Activated naive CD8-positive, alpha-beta T cell treated with anti-CD3 and anti-CD28 coated beads, Interleukin-2, amount 10 ng/mL, durations not matched to agents 7 days and 5 days (primary cell): ENCODE measurements at regions not wholly inside any gene's neighbourhood (a gene's known extent, or its start where the extent isn't known, plus 50 kb on each side); places are given as distances from the start of the nearest gene placed in this dataset.

Source experiments
- ATAC-seq: fragments of 150-1000 bp; cut with Tn5 transposase; one replicate; pipeline ENCODE4 v1.10.0; 2021; ENCODE audit warnings: low read depth, moderate library complexity
- POLR2A ChIA-PET: fragments of 350-600 bp; sonication (Branson Sonifier 250); formaldehyde crosslinking; loops from one replicate; lab custom pipeline; 2021; ENCODE audit warnings: antibody characterized with exemption; lab: Charles Lee
- DNase-seq: peaks from one replicate; pipeline ENCODE4 v3.0.0; 2021
- H3K27ac Mint-ChIP-seq: one replicate; pipeline ENCODE4 v1.8.0; 2022; ENCODE audit warnings: mild to moderate bottlenecking, mixed read lengths
- H3K27me3 Mint-ChIP-seq: one replicate; pipeline ENCODE4 v1.8.0; 2022; ENCODE audit warnings: mild to moderate bottlenecking, moderate library complexity, mixed read lengths
- H3K36me3 Mint-ChIP-seq: one replicate; pipeline ENCODE4 v1.8.0; 2021; ENCODE audit warnings: mild to moderate bottlenecking, mixed read lengths
- H3K4me1 Mint-ChIP-seq: one replicate; pipeline ENCODE4 v1.8.0; 2021; ENCODE audit warnings: mixed read lengths
- H3K4me3 Mint-ChIP-seq: one replicate; pipeline ENCODE4 v1.8.0; 2022; ENCODE audit warnings: mild to moderate bottlenecking, moderate library complexity, mixed read lengths
- H3K9me3 Mint-ChIP-seq: one replicate; pipeline ENCODE4 v1.8.0; 2021; ENCODE audit warnings: mixed read lengths

DNA sequence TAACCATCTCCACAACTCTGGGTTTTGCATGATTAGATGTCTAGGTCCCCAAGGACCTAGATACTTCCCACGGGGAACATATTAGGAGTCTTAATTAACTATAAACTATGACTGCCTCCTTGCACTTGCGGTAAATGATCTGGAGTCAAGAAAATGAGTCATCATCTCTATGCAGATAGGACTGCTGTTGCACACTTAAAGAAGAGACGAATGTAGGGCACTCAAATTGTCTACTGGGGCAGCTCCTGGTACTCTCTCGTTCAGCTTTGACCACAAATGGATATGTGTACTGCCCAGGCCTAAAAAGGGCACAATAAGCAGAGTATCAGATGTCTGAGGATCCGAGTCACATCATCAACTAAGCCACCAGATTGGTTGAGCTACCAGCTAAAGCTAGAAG lies 1783.4 kb upstream of the AGA start:
- H3K9me3 Mint-ChIP-seq = peaks cover 4% of the 10 kb centered on the region
- H3K36me3 Mint-ChIP-seq = no peaks in the 10 kb centered on the region
- POLR2A ChIA-PET = no interaction called here
- no peaks in the 10 kb centered on the region for H3K4me1 Mint-ChIP-seq
- no peak overlapping the region for H3K27ac Mint-ChIP-seq
- DNase-seq (no peak), ATAC-seq (no peak)
- H3K4me3 Mint-ChIP-seq = no peak overlapping the region
- H3K27me3 Mint-ChIP-seq = no peaks in the 10 kb centered on the region

DNA sequence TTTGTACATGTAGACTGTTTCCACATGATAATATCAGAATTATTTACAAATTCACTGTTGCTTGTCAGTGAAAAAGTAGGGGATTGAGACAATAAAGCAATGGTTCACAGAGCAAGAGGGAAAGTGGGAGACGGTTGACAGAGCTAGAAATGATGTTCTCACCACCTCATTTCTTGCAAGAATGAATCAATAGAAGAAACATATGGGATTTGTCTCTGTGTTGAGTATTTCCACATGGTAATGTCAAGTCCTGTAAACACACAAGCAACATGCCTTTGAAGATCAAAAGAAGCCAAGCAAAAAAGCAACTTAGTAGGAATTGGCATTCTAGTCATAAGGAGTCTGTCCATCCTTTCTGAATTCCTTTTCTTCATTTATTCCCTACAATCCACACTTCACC lies 1806.6 kb upstream of the AGA start:
- POLR2A ChIA-PET = no interaction called here
- H3K36me3 Mint-ChIP-seq = no peaks in the 10 kb centered on the region
- no peak for DNase-seq
- no peak for ATAC-seq
- no peak overlapping the region for H3K4me3 Mint-ChIP-seq
- no peaks in the 10 kb centered on the region for H3K9me3 Mint-ChIP-seq
- H3K4me1 Mint-ChIP-seq = no peaks in the 10 kb centered on the region
- H3K27ac Mint-ChIP-seq = no peak overlapping the region
- H3K27me3 Mint-ChIP-seq = no peaks in the 10 kb centered on the region

DNA sequence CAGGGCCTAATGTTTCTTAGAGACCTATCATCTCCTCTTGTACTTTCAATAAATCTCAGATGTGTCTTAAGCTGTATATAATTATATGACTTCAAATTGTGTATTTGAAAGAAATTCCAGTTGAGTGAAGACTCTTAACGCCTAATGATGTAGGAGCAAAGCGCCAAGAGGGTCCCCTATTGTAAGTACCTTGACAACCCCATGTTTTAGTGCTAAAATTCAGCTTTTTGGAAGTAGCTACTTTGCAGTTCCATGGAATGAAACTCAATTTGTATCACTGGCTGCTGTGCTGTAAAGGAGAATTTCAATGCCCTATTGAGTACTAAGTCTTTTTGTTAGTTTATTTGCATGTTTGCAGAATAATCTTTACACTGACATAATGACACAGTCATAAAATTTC lies 1826.6 kb upstream of the AGA start:
- H3K9me3 Mint-ChIP-seq = peaks cover 7% of the 10 kb centered on the region
- no peaks in the 10 kb centered on the region for H3K4me1 Mint-ChIP-seq
- H3K36me3 Mint-ChIP-seq = no peaks in the 10 kb centered on the region
- H3K27ac Mint-ChIP-seq = no peak overlapping the region
- DNase-seq (no peak), ATAC-seq (no peak)
- POLR2A ChIA-PET = no interaction called here
- H3K27me3 Mint-ChIP-seq = no peaks in the 10 kb centered on the region
- no peak overlapping the region for H3K4me3 Mint-ChIP-seq

DNA sequence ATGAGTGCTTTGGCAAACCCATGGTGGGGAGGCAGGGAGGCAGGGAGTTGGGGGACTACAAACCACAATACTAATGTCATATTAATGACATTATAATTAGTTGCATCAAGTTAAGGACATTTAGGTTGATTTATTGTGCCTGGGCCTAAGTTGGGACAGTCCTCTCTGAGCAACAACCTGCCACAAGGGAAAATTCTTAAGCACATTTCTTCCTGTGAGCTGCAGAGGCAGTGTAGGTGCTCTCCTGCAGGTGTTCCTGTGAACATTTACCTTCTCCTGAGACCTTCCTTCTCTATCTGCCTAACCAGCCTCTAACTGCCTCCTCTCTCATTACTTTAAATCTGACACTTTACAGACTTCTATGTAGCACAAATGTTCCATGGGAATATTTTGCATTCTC lies 1830.0 kb upstream of the AGA start:
- no peak overlapping the region for H3K27ac Mint-ChIP-seq
- DNase-seq = no peak
- no peaks in the 10 kb centered on the region for H3K4me1 Mint-ChIP-seq
- no peaks in the 10 kb centered on the region for H3K27me3 Mint-ChIP-seq
- H3K36me3 Mint-ChIP-seq = no peaks in the 10 kb centered on the region
- no peak overlapping the region for H3K4me3 Mint-ChIP-seq
- ATAC-seq = no peak
- POLR2A ChIA-PET = no interaction called here
- H3K9me3 Mint-ChIP-seq = no peaks in the 10 kb centered on the region

- DNase-seq (no peak), ATAC-seq (no peak)
- no peaks in the 10 kb centered on the region for H3K4me1 Mint-ChIP-seq
- no peak overlapping the region for H3K27ac Mint-ChIP-seq
- no peak overlapping the region for H3K4me3 Mint-ChIP-seq
- H3K36me3 Mint-ChIP-seq = no peaks in the 10 kb centered on the region
- H3K9me3 Mint-ChIP-seq = peaks cover 3% of the 10 kb centered on the region
- POLR2A ChIA-PET = no interaction called here
- H3K27me3 Mint-ChIP-seq = no peaks in the 10 kb centered on the region
Observed at GRCh38 chr4:179278647-179279046, 1836.4 kb upstream of the AGA start.

DNA sequence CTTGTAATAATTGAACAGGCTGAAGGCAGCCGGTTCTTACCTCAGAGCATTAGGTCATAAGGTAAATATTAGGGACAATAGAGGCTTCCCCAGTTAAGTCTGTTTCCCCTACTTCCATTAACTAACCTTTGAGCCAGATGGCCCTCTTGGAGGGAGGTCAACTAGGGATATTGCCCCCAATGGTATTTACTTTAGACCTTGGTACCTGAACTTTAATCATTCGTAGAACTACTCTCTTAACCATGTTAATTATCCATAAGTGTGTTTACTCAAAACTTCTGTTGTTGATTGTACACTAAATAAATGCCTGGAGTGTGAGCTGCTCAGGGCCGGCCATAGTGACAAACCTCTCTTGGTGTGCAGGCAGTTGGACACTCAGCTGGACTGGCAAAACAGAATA lies 1843.5 kb upstream of the AGA start:
- POLR2A ChIA-PET = no interaction called here
- no peaks in the 10 kb centered on the region for H3K4me1 Mint-ChIP-seq
- ATAC-seq (no peak), DNase-seq (no peak)
- no peak overlapping the region for H3K4me3 Mint-ChIP-seq
- H3K9me3 Mint-ChIP-seq = peaks cover 3% of the 10 kb centered on the region
- H3K27ac Mint-ChIP-seq = no peak overlapping the region
- H3K36me3 Mint-ChIP-seq = no peaks in the 10 kb centered on the region
- H3K27me3 Mint-ChIP-seq = no peaks in the 10 kb centered on the region

DNA sequence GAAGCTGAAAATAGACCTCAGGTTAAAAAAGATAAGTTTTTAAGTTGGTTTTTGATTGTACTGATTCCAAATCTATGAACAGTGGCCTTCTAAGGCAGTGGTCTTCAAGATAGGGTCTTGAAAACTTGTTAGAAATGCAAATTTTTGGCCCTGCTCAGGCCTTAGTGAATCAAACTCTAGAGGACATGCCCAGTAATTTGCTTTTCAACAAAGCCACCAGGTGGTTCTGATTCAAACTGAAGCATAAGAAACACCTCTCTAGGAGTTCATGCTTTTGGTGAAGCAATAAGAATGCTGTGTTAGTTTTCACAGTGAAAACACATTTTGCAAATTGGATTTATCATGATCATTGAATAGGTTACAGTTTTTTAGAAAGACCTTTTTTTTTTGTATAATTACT lies 1849.4 kb upstream of the AGA start:
- POLR2A ChIA-PET = no interaction called here
- Mint-ChIP-seq H3K27me3 (no peaks in the 10 kb centered on the region), H3K9me3 (peaks cover 1% of the 10 kb centered on the region), H3K27ac (no peak overlapping the region), H3K36me3 (no peaks in the 10 kb centered on the region), H3K4me1 (no peaks in the 10 kb centered on the region), H3K4me3 (no peak overlapping the region)
- DNase-seq = no peak
- ATAC-seq = no peak

DNA sequence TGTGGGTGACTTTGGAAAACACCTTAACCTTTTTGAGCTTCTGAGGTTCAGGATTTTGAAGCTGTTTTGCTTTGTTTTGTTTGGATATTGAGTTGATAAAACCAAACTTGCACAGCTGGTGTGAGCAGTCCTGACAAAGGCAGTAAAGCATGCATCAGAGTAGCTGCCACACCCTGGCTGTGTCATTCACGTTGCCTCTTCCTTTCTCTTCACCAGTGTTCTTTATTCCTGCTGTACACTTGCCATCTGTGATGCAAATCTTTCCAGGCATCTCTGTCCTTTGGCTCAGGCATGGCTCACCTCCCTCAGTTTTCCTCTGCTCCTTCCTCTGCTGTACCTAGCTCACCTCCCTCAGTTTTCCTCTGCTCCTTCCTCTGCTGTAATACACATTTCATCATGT lies 1850.2 kb upstream of the AGA start:
- Mint-ChIP-seq H3K4me3 (no peak overlapping the region), H3K27ac (no peak overlapping the region), H3K27me3 (no peaks in the 10 kb centered on the region), H3K36me3 (no peaks in the 10 kb centered on the region), H3K9me3 (peaks cover 1% of the 10 kb centered on the region), H3K4me1 (no peaks in the 10 kb centered on the region)
- ATAC-seq (no peak), DNase-seq (no peak)
- POLR2A ChIA-PET = no interaction called here

DNA sequence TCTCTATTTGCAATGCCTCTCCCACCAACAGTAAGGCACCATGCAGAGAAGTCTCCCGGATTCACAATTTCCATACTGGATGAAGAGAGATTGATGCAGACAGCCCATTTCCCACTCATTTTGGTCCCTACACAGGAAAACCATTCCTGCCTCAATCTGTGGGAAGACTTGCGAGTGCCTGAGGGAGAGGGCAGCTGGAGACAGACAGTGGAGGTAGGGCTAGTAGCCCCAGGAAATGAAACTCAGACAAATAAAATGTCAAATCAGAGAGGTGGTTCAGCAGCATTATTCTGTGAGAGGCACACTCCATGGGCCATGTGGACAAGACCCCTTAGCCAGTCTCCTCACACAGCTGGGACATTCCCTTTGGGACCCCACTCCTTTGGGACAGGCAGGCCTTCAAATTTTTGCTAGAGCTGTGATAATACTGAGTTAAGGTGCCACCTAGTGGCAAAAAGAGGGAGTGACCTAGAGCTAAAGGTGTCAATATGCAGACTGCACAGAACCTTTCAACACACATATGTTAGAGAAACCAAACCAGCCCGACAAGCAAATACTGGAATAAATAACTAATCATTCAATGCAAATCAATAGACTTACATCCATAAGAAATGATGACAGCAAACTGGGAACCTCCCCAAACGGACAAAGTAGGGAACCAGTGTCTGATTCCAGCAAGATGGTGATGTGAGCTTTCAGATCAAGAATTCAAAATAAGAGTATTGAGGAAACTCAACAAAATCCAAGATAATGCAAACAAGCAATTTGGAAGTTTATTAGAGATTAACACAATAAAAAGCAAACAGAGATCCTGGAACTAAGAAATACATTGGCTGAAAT lies 1865.3 kb upstream of the AGA start:
- H3K4me3 Mint-ChIP-seq = no peak overlapping the region
- DNase-seq (no peak), ATAC-seq (no peak)
- H3K27ac Mint-ChIP-seq = no peak overlapping the region
- no peaks in the 10 kb centered on the region for H3K36me3 Mint-ChIP-seq
- peaks cover 1% of the 10 kb centered on the region for H3K9me3 Mint-ChIP-seq
- H3K27me3 Mint-ChIP-seq = no peaks in the 10 kb centered on the region
- POLR2A ChIA-PET = no interaction called here
- H3K4me1 Mint-ChIP-seq = no peaks in the 10 kb centered on the region

- POLR2A ChIA-PET = no interaction called here
- Mint-ChIP-seq H3K9me3 (peaks cover 1% of the 10 kb centered on the region), H3K4me1 (no peaks in the 10 kb centered on the region), H3K27me3 (no peaks in the 10 kb centered on the region), H3K36me3 (no peaks in the 10 kb centered on the region), H3K4me3 (no peak overlapping the region), H3K27ac (no peak overlapping the region)
- no peak for ATAC-seq
- no peak for DNase-seq
Observed at GRCh38 chr4:179313823-179314222, 1871.6 kb upstream of the AGA start.

GRCh38 chr4:179325181-179325580 lies 1882.9 kb upstream of the AGA start:
- Mint-ChIP-seq H3K27ac (no peak overlapping the region), H3K4me3 (no peak overlapping the region), H3K36me3 (no peaks in the 10 kb centered on the region), H3K27me3 (no peaks in the 10 kb centered on the region), H3K4me1 (no peaks in the 10 kb centered on the region), H3K9me3 (no peaks in the 10 kb centered on the region)
- POLR2A ChIA-PET = no interaction called here
- ATAC-seq (no peak), DNase-seq (no peak)

DNA sequence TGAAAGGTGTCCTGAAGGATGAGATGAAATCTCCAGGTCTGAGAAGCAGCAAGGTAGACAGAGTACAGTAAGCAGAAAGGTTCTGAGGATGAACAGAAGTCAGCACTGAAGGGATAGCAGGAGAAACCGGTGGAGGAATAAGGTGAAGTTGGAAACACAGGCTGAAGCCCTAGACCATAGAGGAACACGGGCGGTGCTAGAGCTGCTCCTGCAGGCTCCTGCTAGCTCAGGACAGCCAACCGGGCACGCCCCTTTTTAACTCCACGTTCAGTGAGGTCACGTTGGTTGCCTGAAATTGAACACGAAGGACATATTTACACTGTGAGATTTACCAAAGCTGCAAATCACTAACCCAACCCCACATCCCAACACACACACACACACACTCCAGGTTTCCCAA lies 1886.4 kb upstream of the AGA start:
- Mint-ChIP-seq H3K4me1 (no peaks in the 10 kb centered on the region), H3K27ac (no peak overlapping the region), H3K9me3 (no peaks in the 10 kb centered on the region), H3K36me3 (no peaks in the 10 kb centered on the region), H3K4me3 (no peak overlapping the region), H3K27me3 (no peaks in the 10 kb centered on the region)
- no peak for ATAC-seq
- no peak for DNase-seq
- POLR2A ChIA-PET = no interaction called here

DNA sequence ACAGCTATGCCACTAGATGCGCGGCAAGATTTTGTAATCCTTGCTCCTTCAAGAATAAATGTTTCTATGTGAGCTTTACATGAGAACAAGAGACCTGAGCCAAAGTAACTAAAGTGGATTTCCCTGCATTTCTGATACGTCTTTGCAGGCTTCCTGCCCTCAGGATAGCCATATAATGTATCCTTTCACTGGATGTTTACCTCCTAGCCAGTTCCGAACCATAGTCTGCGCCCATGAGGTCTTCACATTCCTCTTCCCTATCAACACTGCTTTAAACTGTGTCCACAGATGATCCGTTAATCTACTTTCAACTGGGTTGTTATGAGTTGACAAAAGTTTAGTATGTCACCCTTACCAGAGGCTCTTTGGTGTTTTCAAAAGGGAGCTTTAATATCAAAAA lies 1889.1 kb upstream of the AGA start:
- DNase-seq (no peak), ATAC-seq (no peak)
- POLR2A ChIA-PET = no interaction called here
- H3K27me3 Mint-ChIP-seq = no peaks in the 10 kb centered on the region
- no peak overlapping the region for H3K27ac Mint-ChIP-seq
- H3K4me3 Mint-ChIP-seq = no peak overlapping the region
- H3K9me3 Mint-ChIP-seq = no peaks in the 10 kb centered on the region
- H3K36me3 Mint-ChIP-seq = no peaks in the 10 kb centered on the region
- no peaks in the 10 kb centered on the region for H3K4me1 Mint-ChIP-seq

DNA sequence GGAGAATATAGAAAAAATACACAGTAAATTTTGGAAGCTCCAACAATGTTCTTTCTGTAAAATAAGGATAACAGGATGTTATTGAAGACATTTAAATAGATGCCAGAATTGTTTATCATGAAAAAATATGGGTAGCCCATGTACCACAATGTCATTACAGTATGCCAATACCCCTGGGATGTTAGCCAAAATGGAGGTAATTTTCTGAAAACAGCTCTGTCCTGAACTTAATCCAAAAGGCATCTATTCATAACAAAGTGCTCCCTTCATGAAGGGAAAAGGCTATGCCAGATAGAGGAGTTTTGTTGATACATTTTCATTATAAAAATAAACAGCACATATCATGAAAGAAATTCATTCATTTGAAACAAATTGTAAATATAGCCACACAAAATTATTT lies 1902.6 kb upstream of the AGA start:
- H3K36me3 Mint-ChIP-seq = no peaks in the 10 kb centered on the region
- no peaks in the 10 kb centered on the region for H3K27me3 Mint-ChIP-seq
- DNase-seq = no peak
- H3K9me3 Mint-ChIP-seq = peaks cover 1% of the 10 kb centered on the region
- no peaks in the 10 kb centered on the region for H3K4me1 Mint-ChIP-seq
- ATAC-seq = no peak
- H3K27ac Mint-ChIP-seq = no peak overlapping the region
- H3K4me3 Mint-ChIP-seq = no peak overlapping the region
- POLR2A ChIA-PET = no interaction called here

DNA sequence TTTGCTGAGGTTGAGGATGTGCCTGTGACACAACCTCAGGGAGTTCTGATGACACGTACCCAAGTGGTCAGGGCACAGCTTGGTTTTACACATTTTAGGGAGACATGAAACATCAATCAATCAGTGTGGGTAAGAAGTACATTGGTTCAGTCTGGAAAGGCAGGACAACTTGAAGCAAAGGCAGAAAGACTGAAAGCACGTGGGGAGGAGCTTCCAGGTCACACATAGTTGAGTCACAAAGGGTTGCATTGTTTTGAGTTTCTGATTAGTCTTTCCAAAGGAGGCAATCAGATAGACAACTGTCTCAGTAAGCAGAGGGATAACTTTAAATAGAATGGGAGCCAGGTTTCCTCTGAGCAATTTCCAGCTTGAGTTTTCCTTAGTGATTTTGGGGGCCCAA lies 1910.0 kb upstream of the AGA start:
- no peak overlapping the region for H3K27ac Mint-ChIP-seq
- H3K9me3 Mint-ChIP-seq = no peaks in the 10 kb centered on the region

More for the DNA sequence above, 1910.0 kb upstream of the AGA start:
- Mint-ChIP-seq H3K4me1 (no peaks in the 10 kb centered on the region), H3K36me3 (no peaks in the 10 kb centered on the region), H3K27me3 (no peaks in the 10 kb centered on the region), H3K4me3 (no peak overlapping the region)
- DNase-seq = no peak
- POLR2A ChIA-PET = no interaction called here
- no peak for ATAC-seq
